GM06990 (cell line): ENCODE measurements at regions not wholly inside any gene's neighbourhood (a gene's known extent, or its start where the extent isn't known, plus 50 kb on each side); places are given as distances from the start of the nearest gene placed in this dataset.

Experiments
- DNase-seq: peaks from one replicate; pipeline ENCODE4 v3.0.0-alpha.2; 2011; ENCODE audit not compliant: insufficient read length; ENCODE audit errors: extremely low read depth
- H3K27me3 ChIP-seq: replicated peaks from 2 replicates; pipeline ENCODE4 v1.6.0; 2011; ENCODE audit warnings: low read length; ENCODE audit not compliant: control insufficient read depth, insufficient read depth
- H3K36me3 ChIP-seq: 2 replicates; pipeline ENCODE4 v1.5.1; 2011; ENCODE audit warnings: low read length; ENCODE audit not compliant: control insufficient read depth, insufficient read depth
- H3K4me3 ChIP-seq: replicated peaks from 2 replicates; pipeline ENCODE4 v1.5.1; 2011; ENCODE audit warnings: low read depth, mild to moderate bottlenecking, control low read depth, low read length
- CTCF ChIP-seq: IDR thresholded peaks from 2 replicates; pipeline ENCODE4 v1.5.1; 2011; ENCODE audit warnings: low read length, control low read depth, mild to moderate bottlenecking, inconsistent platforms; ENCODE audit not compliant: insufficient read depth, poor library complexity, severe bottlenecking

- no peak for TF ChIP-seq CTCF
- H3K36me3 ChIP-seq = no peaks in the 10 kb centered on the region
- no peak for DNase-seq
- no peaks in the 10 kb centered on the region for H3K27me3 ChIP-seq
- H3K4me3 ChIP-seq = no peak overlapping the region
Measured at GRCh38 chr2:166545473-166545872, 51.4 kb upstream of the SCN7A start.
